ENCODE measurements at regions not wholly inside any gene's neighbourhood (a gene's known extent, or its start where the extent isn't known, plus 50 kb on each side); places are given as distances from the start of the nearest gene placed in this dataset.
A peak's percentile ranks its signal among the peaks of the same experiment; 100 is the strongest.

DNA sequence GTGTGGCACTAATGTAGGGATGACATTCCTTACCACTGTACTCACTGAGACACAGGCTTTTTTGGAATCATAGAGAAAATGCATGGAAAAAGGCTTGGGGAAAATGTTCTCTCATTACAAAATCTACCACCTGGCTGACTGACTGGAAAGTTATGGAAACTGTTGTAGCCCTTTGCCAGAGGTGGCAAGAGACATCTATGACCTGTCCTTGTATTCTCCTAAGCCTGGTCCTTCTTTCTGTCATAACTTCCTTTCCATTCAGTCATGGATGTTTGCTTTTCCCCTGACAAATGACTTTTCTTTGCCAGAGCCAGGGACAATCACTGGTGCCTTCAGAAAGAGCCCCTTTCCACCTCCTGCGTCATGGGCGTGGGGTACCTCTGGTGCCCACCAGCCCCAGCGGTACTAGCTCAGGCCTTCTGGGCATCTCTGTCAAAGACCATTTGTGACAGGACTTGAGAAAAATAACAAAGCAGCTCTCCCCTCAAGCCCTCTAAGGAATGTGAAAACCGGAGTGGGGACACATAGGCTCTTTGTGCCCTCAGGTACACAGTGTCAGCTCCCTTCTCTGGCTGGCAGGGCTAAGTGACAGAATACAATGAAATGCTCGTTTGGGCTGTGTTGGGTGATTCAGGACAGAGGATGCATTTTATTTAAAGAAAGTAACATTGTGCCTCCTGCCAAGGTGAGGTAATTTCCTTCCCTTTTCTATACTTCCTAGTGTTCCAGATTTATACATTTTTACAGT lies 381.1 kb upstream of the RASGRP1 start:
- Histone ChIP-seq H3K79me2 (ENCODE audit: control insufficient read depth, insufficient read depth, low read length, unreplicated experiment) (no peaks in the 10 kb centered on the region), H3K27ac (ENCODE audit: low read depth, low read length) (no peak overlapping the region), H3K36me3 (ENCODE audit: insufficient read depth, low read length) (no peaks in the 10 kb centered on the region), H3K4me3 (ENCODE audit: low read depth, low read length) (no peak overlapping the region), H2AFZ (ENCODE audit: low read length, unreplicated experiment) (no peak overlapping the region), H3K27me3 (ENCODE audit: insufficient read depth, low read length) (no peaks in the 10 kb centered on the region), H3K4me1 (ENCODE audit: control insufficient read depth, insufficient read depth, low read length, unreplicated experiment) (peaks cover 8% of the 10 kb centered on the region)

DNA sequence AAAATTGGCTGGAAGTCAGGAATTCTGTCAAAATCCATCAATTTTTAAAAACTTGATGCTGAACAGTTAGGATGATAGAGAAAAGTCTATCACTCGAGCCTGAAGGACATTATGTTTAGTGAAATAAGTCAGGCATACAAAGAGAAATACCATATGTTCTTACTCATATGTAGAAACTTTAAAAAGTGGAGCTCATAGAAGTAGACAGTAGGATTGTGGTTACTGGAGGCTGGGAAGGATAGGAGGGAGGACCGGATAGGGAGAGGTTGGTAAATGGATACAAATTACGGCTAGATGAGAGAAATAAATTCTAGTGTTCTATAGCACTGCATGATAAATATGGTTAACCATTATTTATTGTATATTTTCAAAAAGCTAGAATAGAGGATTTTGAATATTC lies 389.5 kb upstream of the RASGRP1 start:
- no peaks in the 10 kb centered on the region for H3K36me3 ChIP-seq (ENCODE audit: insufficient read depth, low read length)
- H3K27me3 ChIP-seq (ENCODE audit: insufficient read depth, low read length) = no peaks in the 10 kb centered on the region
- no peaks in the 10 kb centered on the region for H3K4me1 ChIP-seq (ENCODE audit: control insufficient read depth, insufficient read depth, low read length, unreplicated experiment)
- no peak overlapping the region for H2AFZ ChIP-seq (ENCODE audit: low read length, unreplicated experiment)
- H3K4me3 ChIP-seq (ENCODE audit: low read depth, low read length) = no peak overlapping the region
- no peaks in the 10 kb centered on the region for H3K79me2 ChIP-seq (ENCODE audit: control insufficient read depth, insufficient read depth, low read length, unreplicated experiment)
- H3K27ac ChIP-seq (ENCODE audit: low read depth, low read length) = no peak overlapping the region

DNA sequence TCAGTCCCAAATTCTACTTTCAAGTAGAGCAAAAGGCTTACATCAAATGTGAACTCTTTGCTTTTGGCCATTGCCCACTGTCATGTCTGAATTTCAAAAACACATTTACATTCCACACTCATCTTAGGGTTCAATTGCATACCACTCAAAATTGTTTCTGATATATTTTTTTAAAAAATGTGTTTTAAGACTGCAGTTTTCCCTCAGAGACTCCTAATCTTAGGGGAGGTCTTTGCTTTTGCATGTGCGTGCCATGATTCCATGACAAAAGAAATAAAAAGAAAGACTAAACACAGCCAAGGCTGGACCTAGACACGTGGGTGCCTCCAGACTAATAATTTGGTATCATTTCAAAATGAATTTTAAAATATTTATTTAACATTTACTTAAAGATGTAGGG lies 396.8 kb upstream of the RASGRP1 start:
- H3K4me1 ChIP-seq (ENCODE audit: control insufficient read depth, insufficient read depth, low read length, unreplicated experiment) = no peaks in the 10 kb centered on the region
- no peaks in the 10 kb centered on the region for H3K27me3 ChIP-seq (ENCODE audit: insufficient read depth, low read length)
- H3K4me3 ChIP-seq (ENCODE audit: low read depth, low read length) = no peak overlapping the region
- H2AFZ ChIP-seq (ENCODE audit: low read length, unreplicated experiment) = no peak overlapping the region
- H3K79me2 ChIP-seq (ENCODE audit: control insufficient read depth, insufficient read depth, low read length, unreplicated experiment) = no peaks in the 10 kb centered on the region
- no peak overlapping the region for H3K27ac ChIP-seq (ENCODE audit: low read depth, low read length)
- no peaks in the 10 kb centered on the region for H3K36me3 ChIP-seq (ENCODE audit: insufficient read depth, low read length)

GRCh38 chr15:38961931-38962330 lies 397.3 kb upstream of the RASGRP1 start:
- H3K36me3 ChIP-seq (ENCODE audit: insufficient read depth, low read length) = no peaks in the 10 kb centered on the region
- H3K79me2 ChIP-seq (ENCODE audit: control insufficient read depth, insufficient read depth, low read length, unreplicated experiment) = no peaks in the 10 kb centered on the region
- H2AFZ ChIP-seq (ENCODE audit: low read length, unreplicated experiment) = no peak overlapping the region
- H3K4me3 ChIP-seq (ENCODE audit: low read depth, low read length) = no peak overlapping the region
- H3K27me3 ChIP-seq (ENCODE audit: insufficient read depth, low read length) = no peaks in the 10 kb centered on the region
- H3K4me1 ChIP-seq (ENCODE audit: control insufficient read depth, insufficient read depth, low read length, unreplicated experiment) = no peaks in the 10 kb centered on the region
- no peak overlapping the region for H3K27ac ChIP-seq (ENCODE audit: low read depth, low read length)

DNA sequence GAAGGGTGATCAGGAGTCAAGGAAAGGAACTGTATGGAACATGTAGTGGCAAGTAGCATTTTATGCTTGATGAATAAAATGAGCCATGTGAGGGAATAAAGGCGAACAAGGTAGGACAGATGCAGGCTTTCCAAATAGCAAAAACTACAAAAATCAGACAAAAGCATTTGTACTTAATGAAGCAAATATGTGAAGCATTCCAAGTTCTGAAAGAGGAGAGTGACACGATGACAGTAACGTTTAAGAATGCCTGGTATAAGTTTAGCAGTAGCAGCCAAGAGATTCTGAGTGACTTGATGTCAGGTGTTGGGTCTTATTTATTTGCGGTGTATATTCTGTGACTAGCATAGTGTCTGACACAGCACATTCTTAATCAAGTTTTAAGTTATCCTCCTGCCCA lies 408.2 kb upstream of the RASGRP1 start:
- Histone ChIP-seq H3K4me3 (ENCODE audit: low read depth, low read length) (no peak overlapping the region), H3K36me3 (ENCODE audit: insufficient read depth, low read length) (no peaks in the 10 kb centered on the region), H3K4me1 (ENCODE audit: control insufficient read depth, insufficient read depth, low read length, unreplicated experiment) (no peaks in the 10 kb centered on the region), H3K79me2 (ENCODE audit: control insufficient read depth, insufficient read depth, low read length, unreplicated experiment) (no peaks in the 10 kb centered on the region), H2AFZ (ENCODE audit: low read length, unreplicated experiment) (no peak overlapping the region), H3K27me3 (ENCODE audit: insufficient read depth, low read length) (no peaks in the 10 kb centered on the region), H3K27ac (ENCODE audit: low read depth, low read length) (no peak overlapping the region)

GRCh38 chr15:38975282-38975990 lies 410.8 kb upstream of the RASGRP1 start:
- Histone ChIP-seq H3K36me3 (ENCODE audit: insufficient read depth, low read length) (no peaks in the 10 kb centered on the region), H2AFZ (ENCODE audit: low read length, unreplicated experiment) (no peak overlapping the region), H3K4me3 (ENCODE audit: low read depth, low read length) (no peak overlapping the region), H3K27ac (ENCODE audit: low read depth, low read length) (no peak overlapping the region), H3K4me1 (ENCODE audit: control insufficient read depth, insufficient read depth, low read length, unreplicated experiment) (no peaks in the 10 kb centered on the region), H3K27me3 (ENCODE audit: insufficient read depth, low read length) (no peaks in the 10 kb centered on the region), H3K79me2 (ENCODE audit: control insufficient read depth, insufficient read depth, low read length, unreplicated experiment) (no peaks in the 10 kb centered on the region)

- Histone ChIP-seq H3K4me3 (ENCODE audit: low read depth, low read length) (no peak overlapping the region), H3K4me1 (ENCODE audit: control insufficient read depth, insufficient read depth, low read length, unreplicated experiment) (peaks cover 34% of the 10 kb centered on the region), H3K27ac (ENCODE audit: low read depth, low read length) (no peak overlapping the region; the same call in 1 of the 2 replicates), H3K27me3 (ENCODE audit: insufficient read depth, low read length) (no peaks in the 10 kb centered on the region), H3K79me2 (ENCODE audit: control insufficient read depth, insufficient read depth, low read length, unreplicated experiment) (no peaks in the 10 kb centered on the region), H2AFZ (ENCODE audit: low read length, unreplicated experiment) (peak overlapping the region; percentile 80), H3K36me3 (ENCODE audit: insufficient read depth, low read length) (no peaks in the 10 kb centered on the region)
These were observed 426.5 kb upstream of the RASGRP1 start for GRCh38 chr15:38991126-38991525.

DNA sequence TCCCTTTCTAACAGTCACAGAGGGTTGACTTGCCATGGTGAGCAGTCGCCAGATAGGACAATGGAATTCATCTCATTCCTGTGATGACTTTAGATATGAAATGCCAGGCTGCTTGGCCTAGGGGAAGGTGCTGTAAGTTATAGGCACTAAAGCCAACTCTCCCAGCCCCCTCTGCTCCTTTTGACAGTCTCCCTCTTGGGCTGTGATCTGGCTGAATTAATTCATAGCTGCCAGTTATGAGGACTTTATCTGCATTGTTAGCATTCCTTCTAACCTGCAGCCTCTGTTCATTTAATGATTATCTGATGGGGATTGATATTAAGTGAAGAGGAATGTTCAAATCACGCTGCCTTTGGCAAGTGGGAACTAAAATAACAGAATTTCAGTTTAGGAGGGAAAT lies 427.1 kb upstream of the RASGRP1 start:
- H3K27ac ChIP-seq (ENCODE audit: low read depth, low read length) = no peak overlapping the region; the same call in 1 of the 2 replicates
- peaks cover 40% of the 10 kb centered on the region for H3K4me1 ChIP-seq (ENCODE audit: control insufficient read depth, insufficient read depth, low read length, unreplicated experiment)
- H3K79me2 ChIP-seq (ENCODE audit: control insufficient read depth, insufficient read depth, low read length, unreplicated experiment) = no peaks in the 10 kb centered on the region
- peak overlapping the region; percentile 80 for H2AFZ ChIP-seq (ENCODE audit: low read length, unreplicated experiment)
- no peaks in the 10 kb centered on the region for H3K27me3 ChIP-seq (ENCODE audit: insufficient read depth, low read length)
- H3K36me3 ChIP-seq (ENCODE audit: insufficient read depth, low read length) = no peaks in the 10 kb centered on the region
- no peak overlapping the region for H3K4me3 ChIP-seq (ENCODE audit: low read depth, low read length)

DNA sequence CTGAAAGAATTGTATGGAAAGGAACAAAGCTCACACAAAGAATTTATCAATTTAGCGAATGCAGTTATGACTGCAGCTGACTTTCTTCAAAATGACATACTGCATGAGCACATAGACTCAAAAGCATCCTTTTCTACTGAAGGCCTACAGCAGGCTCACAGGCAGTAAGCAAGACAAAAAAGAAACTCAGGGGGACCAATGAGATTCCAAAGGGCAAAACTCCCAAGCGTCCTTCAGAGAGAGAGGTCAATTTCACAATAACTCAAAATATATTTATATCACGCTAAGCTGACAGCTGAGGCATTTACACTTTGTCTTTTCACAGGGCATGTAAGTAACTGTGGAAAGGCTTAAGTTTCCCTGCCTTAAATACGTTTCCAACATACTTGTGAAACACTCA lies 427.9 kb upstream of the RASGRP1 start:
- Histone ChIP-seq H3K27ac (ENCODE audit: low read depth, low read length) (no peak overlapping the region), H3K79me2 (ENCODE audit: control insufficient read depth, insufficient read depth, low read length, unreplicated experiment) (no peaks in the 10 kb centered on the region), H2AFZ (ENCODE audit: low read length, unreplicated experiment) (no peak overlapping the region), H3K4me3 (ENCODE audit: low read depth, low read length) (no peak overlapping the region), H3K27me3 (ENCODE audit: insufficient read depth, low read length) (no peaks in the 10 kb centered on the region), H3K4me1 (ENCODE audit: control insufficient read depth, insufficient read depth, low read length, unreplicated experiment) (peaks cover 48% of the 10 kb centered on the region), H3K36me3 (ENCODE audit: insufficient read depth, low read length) (no peaks in the 10 kb centered on the region)

- H3K4me3 ChIP-seq (ENCODE audit: low read depth, low read length) = no peak overlapping the region
- H3K27ac ChIP-seq (ENCODE audit: low read depth, low read length) = no peak overlapping the region
- H3K36me3 ChIP-seq (ENCODE audit: insufficient read depth, low read length) = no peaks in the 10 kb centered on the region
- H3K4me1 ChIP-seq (ENCODE audit: control insufficient read depth, insufficient read depth, low read length, unreplicated experiment) = peaks cover 52% of the 10 kb centered on the region
- H3K27me3 ChIP-seq (ENCODE audit: insufficient read depth, low read length) = no peaks in the 10 kb centered on the region
- H2AFZ ChIP-seq (ENCODE audit: low read length, unreplicated experiment) = no peak overlapping the region
- H3K79me2 ChIP-seq (ENCODE audit: control insufficient read depth, insufficient read depth, low read length, unreplicated experiment) = no peaks in the 10 kb centered on the region
These were observed 428.3 kb upstream of the RASGRP1 start for GRCh38 chr15:38992930-38993329.

- no peaks in the 10 kb centered on the region for H3K36me3 ChIP-seq (ENCODE audit: insufficient read depth, low read length)
- peaks cover 52% of the 10 kb centered on the region for H3K4me1 ChIP-seq (ENCODE audit: control insufficient read depth, insufficient read depth, low read length, unreplicated experiment)
- no peaks in the 10 kb centered on the region for H3K79me2 ChIP-seq (ENCODE audit: control insufficient read depth, insufficient read depth, low read length, unreplicated experiment)
- H3K27ac ChIP-seq (ENCODE audit: low read depth, low read length) = no peak overlapping the region
- no peak overlapping the region for H2AFZ ChIP-seq (ENCODE audit: low read length, unreplicated experiment)
- H3K27me3 ChIP-seq (ENCODE audit: insufficient read depth, low read length) = no peaks in the 10 kb centered on the region
- no peak overlapping the region for H3K4me3 ChIP-seq (ENCODE audit: low read depth, low read length)
These were observed 429.7 kb upstream of the RASGRP1 start for GRCh38 chr15:38994310-38994709.

All from ACC112 (cell line).